Ovary (tissue), 7 donors: ENCODE measurements at regions not wholly inside any gene's neighbourhood (a gene's known extent, or its start where the extent isn't known, plus 50 kb on each side); places are given as distances from the start of the nearest gene placed in this dataset.

Source experiments
- DNase-seq, 5 donors: peaks; one replicate each; pipeline ENCODE4 v3.0.0-alpha.2; 2019 to 2020
- H3K27ac ChIP-seq, 2 donors: fragments of 200-600 bp; one replicate each; pipeline versions ENCODE4 v1.5.1 to v1.8.0; 2019 to 2022
- H3K27me3 ChIP-seq: fragments of 200-600 bp; one replicate; pipeline ENCODE4 v1.8.0; 2022
- H3K36me3 ChIP-seq: fragments of 200-600 bp; sonication (generic); one replicate; pipeline ENCODE4 v1.5.1; 2019
- H3K4me1 ChIP-seq: one replicate; pipeline ENCODE4 v1.8.1; 2013; ENCODE audit warnings: mild to moderate bottlenecking, moderate library complexity; ENCODE audit not compliant: insufficient read depth
- H3K4me3 ChIP-seq: fragments of 200-600 bp; sonication (generic); one replicate; pipeline ENCODE4 v1.5.1; 2017
- H3K9me3 ChIP-seq, 2 donors: fragments of 200-600 bp in 1 of 2; sonication (generic) in 1 of 2; one replicate each; pipeline versions ENCODE4 v1.5.1 to v1.8.1; 2013 to 2019; ENCODE audit warnings: mild to moderate bottlenecking in 1 of 2, moderate library complexity in 1 of 2
- EP300 ChIP-seq: sonication (generic); formaldehyde crosslinking; IDR thresholded peaks from one replicate; pipeline ENCODE4 v1.6.1; 2017; ENCODE audit warnings: antibody characterized with exemption
- POLR2A ChIP-seq: fragments of 450-650 bp; IDR thresholded peaks from one replicate; pipeline ENCODE4 v1.6.1; 2017; ENCODE audit warnings: antibody characterized with exemption, mild to moderate bottlenecking, moderate library complexity
- WGBS, 3 donors: extraction: QIAGEN DNeasy Blood & Tissue Kit in 1 of 3; methylation state at CpG; one replicate each; pipeline versions ENCODE4 v1.1.5 to v1.1.7; 2013 to 2017; 5-methylcytosine and 5-hydroxymethylcytosine counted together
- intact Hi-C, 4 donors: fragments of 100-400 bp; cut with DNase I; formaldehyde crosslinking; loops; one replicate each; pipeline versions ENCODE4 v1.11.0 to v1.15.1; 2022 to 2023
- TF ChIP-seq, protein P1 (sequence below), 3 donors: fragments of 450-650 bp in 2 of 3; fragments of 200-600 bp in 1 of 3; IDR thresholded peaks; one replicate each; pipeline versions ENCODE4 v1.5.1 to v1.8.0; 2016 to 2022; ENCODE audit warnings: antibody characterized with exemption in 3 of 3, mild to moderate bottlenecking in 1 of 3
- donor health status: DM: no; HTN: no; CAD: no; lungs with moderate emphysema.
- donor health status: DM: no; HTN: no; CAD: no.
- donor health status: Bipolar disorder and iron deficiency.
- donor health status: DM: no; HTN: no; CAD: no.
- donor health status: DM: yes; HTN: yes; CAD: no.

DNA sequence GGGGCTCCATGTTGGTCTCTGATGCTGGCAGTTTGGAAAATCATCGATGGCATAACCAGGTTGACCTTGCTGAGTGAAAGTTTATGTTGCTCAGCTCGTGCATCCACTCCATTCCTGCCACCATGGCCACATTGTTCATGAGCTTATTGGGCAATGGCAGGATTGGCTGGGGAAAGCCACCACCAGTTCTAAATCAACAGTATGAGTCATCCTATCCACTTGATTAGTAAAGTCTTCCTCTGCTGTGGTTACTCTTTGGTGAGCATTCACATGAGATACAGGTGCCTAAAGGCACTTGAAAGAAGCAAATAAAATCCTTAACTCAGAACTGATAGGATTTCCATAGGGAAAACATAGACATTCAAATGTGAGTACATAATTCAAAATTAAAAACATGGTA is 131.8 kb upstream of the FBN2 start:
- no peak for DNase-seq
- intact Hi-C loops: no loop called here
- TF ChIP-seq EP300 (no peak), POLR2A (no peak)
- TF ChIP-seq, protein P1, sequence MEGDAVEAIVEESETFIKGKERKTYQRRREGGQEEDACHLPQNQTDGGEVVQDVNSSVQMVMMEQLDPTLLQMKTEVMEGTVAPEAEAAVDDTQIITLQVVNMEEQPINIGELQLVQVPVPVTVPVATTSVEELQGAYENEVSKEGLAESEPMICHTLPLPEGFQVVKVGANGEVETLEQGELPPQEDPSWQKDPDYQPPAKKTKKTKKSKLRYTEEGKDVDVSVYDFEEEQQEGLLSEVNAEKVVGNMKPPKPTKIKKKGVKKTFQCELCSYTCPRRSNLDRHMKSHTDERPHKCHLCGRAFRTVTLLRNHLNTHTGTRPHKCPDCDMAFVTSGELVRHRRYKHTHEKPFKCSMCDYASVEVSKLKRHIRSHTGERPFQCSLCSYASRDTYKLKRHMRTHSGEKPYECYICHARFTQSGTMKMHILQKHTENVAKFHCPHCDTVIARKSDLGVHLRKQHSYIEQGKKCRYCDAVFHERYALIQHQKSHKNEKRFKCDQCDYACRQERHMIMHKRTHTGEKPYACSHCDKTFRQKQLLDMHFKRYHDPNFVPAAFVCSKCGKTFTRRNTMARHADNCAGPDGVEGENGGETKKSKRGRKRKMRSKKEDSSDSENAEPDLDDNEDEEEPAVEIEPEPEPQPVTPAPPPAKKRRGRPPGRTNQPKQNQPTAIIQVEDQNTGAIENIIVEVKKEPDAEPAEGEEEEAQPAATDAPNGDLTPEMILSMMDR (IDR thresholded peaks at IDR 0.05): no peak

DNA sequence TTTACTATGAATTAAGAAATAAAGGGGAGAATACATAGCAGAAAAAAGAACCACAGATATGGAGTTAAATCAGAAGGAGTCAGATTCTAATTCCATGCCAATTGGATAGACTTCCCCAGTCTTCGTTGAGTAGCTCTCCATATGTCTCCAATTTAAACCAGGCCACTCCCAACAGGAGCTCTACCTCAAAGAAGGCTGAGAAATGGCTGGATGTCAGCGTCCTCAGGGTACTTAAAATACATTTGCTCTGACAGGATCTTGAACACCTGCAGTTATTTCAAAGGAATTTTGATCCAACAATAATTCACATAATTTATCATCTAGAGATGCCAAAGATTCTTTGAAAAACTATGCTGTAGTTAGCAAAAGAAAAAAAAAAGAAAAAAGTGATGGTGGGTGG is 133.9 kb upstream of the FBN2 start:
- intact Hi-C loops: no loop called here
- H3K9me3 ChIP-seq: no peaks in the 10 kb centered on the region
- no peaks in the 10 kb centered on the region for H3K27me3 ChIP-seq
- H3K27ac ChIP-seq: no peak overlapping the region
- no peak overlapping the region for H3K4me3 ChIP-seq
- H3K36me3 ChIP-seq: no peaks in the 10 kb centered on the region
- TF ChIP-seq, protein P1 (IDR thresholded peaks at IDR 0.05): no peak
- no peak for TF ChIP-seq EP300
- no peak for TF ChIP-seq POLR2A
- 37 to 43% (median 38%) methylated on average over 2 of the region's 2 CpGs for WGBS, 3 donors
- H3K4me1 ChIP-seq: no peaks in the 10 kb centered on the region
- DNase-seq: no peak

More for the DNA sequence above, 131.8 kb upstream of the FBN2 start:
- Histone ChIP-seq H3K4me1 (no peaks in the 10 kb centered on the region), H3K9me3 (no peaks in the 10 kb centered on the region), H3K4me3 (no peak overlapping the region), H3K27ac (no peak overlapping the region), H3K27me3 (no peaks in the 10 kb centered on the region), H3K36me3 (no peaks in the 10 kb centered on the region)
- WGBS, 3 donors: 87 to 97% (median 96%) methylated on average over 2 of the region's 2 CpGs

DNA sequence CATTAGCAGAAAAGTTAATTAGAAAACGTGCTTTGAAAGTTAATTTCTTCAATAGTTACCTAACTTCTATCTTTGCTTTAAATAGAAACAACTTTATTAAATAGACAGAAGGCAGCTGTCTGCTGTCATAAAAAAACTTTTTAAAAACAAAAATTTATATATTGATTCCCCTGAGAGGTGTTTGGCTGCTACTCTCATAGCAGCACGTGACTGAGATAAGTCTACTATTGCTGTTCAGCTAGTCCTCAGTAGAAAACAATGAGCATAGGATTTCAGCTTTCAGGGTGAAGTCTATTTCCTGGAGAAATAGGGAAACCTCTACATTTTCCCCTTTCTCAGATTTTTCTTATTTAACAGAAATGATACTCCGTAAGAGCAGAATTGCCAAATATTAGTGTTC is 135.0 kb upstream of the FBN2 start:
- 36 to 42% (median 38%) methylated on average over 3 of the region's 3 CpGs for WGBS, 3 donors
- no peak for DNase-seq
- no peaks in the 10 kb centered on the region for H3K36me3 ChIP-seq
- H3K4me3 ChIP-seq: no peak overlapping the region
- H3K4me1 ChIP-seq: no peaks in the 10 kb centered on the region
- intact Hi-C loops: no loop called here
- TF ChIP-seq EP300 (no peak), POLR2A (no peak)
- TF ChIP-seq, protein P1 (IDR thresholded peaks at IDR 0.05): no peak
- no peak overlapping the region for H3K27ac ChIP-seq
- no peaks in the 10 kb centered on the region for H3K27me3 ChIP-seq
- H3K9me3 ChIP-seq: no peaks in the 10 kb centered on the region

DNA sequence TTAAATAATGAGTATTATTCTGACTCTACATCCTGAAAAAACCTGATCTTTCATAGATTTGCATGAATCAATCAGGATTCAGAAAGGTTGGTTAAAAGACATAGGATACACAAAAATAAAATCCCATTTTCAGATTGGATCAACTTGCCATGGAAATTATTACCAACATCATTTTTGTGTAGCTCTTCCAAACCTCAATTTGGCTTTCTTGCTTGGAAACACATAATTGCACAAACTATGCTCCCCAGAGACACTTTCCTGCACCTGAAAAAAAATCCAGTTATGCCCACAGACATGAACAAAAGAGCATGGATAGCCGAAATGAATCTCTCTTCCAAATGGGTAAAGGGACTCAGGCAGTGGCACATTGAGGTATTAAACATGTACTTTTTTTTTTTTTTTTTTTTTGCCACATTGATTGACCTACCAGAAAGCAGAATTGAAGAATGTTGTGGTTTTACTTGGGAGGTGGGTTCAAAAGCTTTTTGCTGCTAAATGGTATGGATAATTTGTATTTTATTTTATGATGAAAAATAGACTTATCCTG is 135.4 kb upstream of the FBN2 start:
- Histone ChIP-seq H3K27ac (no peak overlapping the region), H3K4me1 (no peaks in the 10 kb centered on the region), H3K4me3 (no peak overlapping the region), H3K36me3 (no peaks in the 10 kb centered on the region), H3K27me3 (no peaks in the 10 kb centered on the region), H3K9me3 (no peaks in the 10 kb centered on the region)
- TF ChIP-seq POLR2A (no peak), EP300 (no peak)
- TF ChIP-seq, protein P1 (IDR thresholded peaks at IDR 0.05): no peak
- DNase-seq: no peak
- 83 to 92% (median 84%) methylated on average over 1 of the region's 1 CpG for WGBS, 3 donors
- intact Hi-C loops: no loop called here
